ENCODE measurements at regions not wholly inside any gene's neighbourhood (a gene's known extent, or its start where the extent isn't known, plus 50 kb on each side); places are given as distances from the start of the nearest gene placed in this dataset.
"Not testable (repeated sequence)": the region's sequence is repeated elsewhere in the genome, so short reads cannot be mapped to it uniquely, and the experiment has no call there.

- Histone ChIP-seq H3K9me3 (no peaks in the 10 kb centered on the region), H3K27me3 (replicated peaks in 1 of 2; ENCODE audit: control insufficient read depth in 2 of 2, extremely low read depth in 1 of 2, insufficient read depth in 2 of 2, low read length in 1 of 2) (no peaks in the 10 kb centered on the region), H3K36me3 (ENCODE audit: control insufficient read depth in 2 of 2, extremely low read depth in 1 of 2, insufficient read depth in 1 of 2, low read length in 1 of 2) (no peaks in the 10 kb centered on the region), H3K4me3 (ENCODE audit: control insufficient read depth in 1 of 2, extremely low read depth in 1 of 2, low read length in 1 of 2) (no peak overlapping the region), H3K4me1 (ENCODE audit: control insufficient read depth in 1 of 2, extremely low read depth in 1 of 2, insufficient read depth in 2 of 2, low read length in 2 of 2) (no peaks in the 10 kb centered on the region), H3K27ac (ENCODE audit: low read length) (no peak overlapping the region)
- no peaks in the 10 kb centered on the region for H3K4me1 Mint-ChIP-seq
- H3K27me3 Mint-ChIP-seq, result no peaks in the 10 kb centered on the region
- DNase-seq (no peak), ATAC-seq (replicated peaks in 1 of 4) (no peak)
- ChIA-PET CTCF (no interaction called here), POLR2A (no interaction called here)
- peaks cover 2 to 17% (median 12%) of the 10 kb centered on the region in 3 donors for H3K9me3 Mint-ChIP-seq
- WGBS (ENCODE audit: insufficient coverage), result 80% methylated on average over 1 of the region's 2 CpGs
- no peak overlapping the region for H3K27ac Mint-ChIP-seq
- no peaks in the 10 kb centered on the region for H3K36me3 Mint-ChIP-seq
- no peak overlapping the region for H3K4me3 Mint-ChIP-seq
These were observed 1355.9 kb downstream of the SI start for GRCh38 chr3:163722405-163722804.

- Mint-ChIP-seq H3K27me3 (no peaks in the 10 kb centered on the region), H3K9me3 (peaks cover 5 to 15% (median 12%) of the 10 kb centered on the region in 3 donors), H3K4me3 (no peak overlapping the region), H3K4me1 (no peaks in the 10 kb centered on the region), H3K27ac (no peak overlapping the region), H3K36me3 (no peaks in the 10 kb centered on the region)
- ChIA-PET POLR2A (no interaction called here), CTCF (no interaction called here)
- WGBS (ENCODE audit: insufficient coverage), result 89% methylated on average over 5 of the region's 6 CpGs
- no peak overlapping the region for H3K27ac ChIP-seq (ENCODE audit: low read length)
- ATAC-seq (replicated peaks in 1 of 4) (no peak), DNase-seq (no peak)
- H3K4me3 ChIP-seq (ENCODE audit: control insufficient read depth in 1 of 2, extremely low read depth in 1 of 2, low read length in 1 of 2), result no peak overlapping the region
- H3K9me3 ChIP-seq, result no peaks in the 10 kb centered on the region
- no peaks in the 10 kb centered on the region for H3K36me3 ChIP-seq (ENCODE audit: control insufficient read depth in 2 of 2, extremely low read depth in 1 of 2, insufficient read depth in 1 of 2, low read length in 1 of 2)
- no peaks in the 10 kb centered on the region for H3K27me3 ChIP-seq (replicated peaks in 1 of 2; ENCODE audit: control insufficient read depth in 2 of 2, extremely low read depth in 1 of 2, insufficient read depth in 2 of 2, low read length in 1 of 2)
- no peaks in the 10 kb centered on the region for H3K4me1 ChIP-seq (ENCODE audit: control insufficient read depth in 1 of 2, extremely low read depth in 1 of 2, insufficient read depth in 2 of 2, low read length in 2 of 2)
These were observed 1356.7 kb downstream of the SI start for GRCh38 chr3:163721596-163721995.

- DNase-seq (no peak), ATAC-seq (replicated peaks in 1 of 4) (no peak)
- Mint-ChIP-seq H3K4me1 (no peaks in the 10 kb centered on the region), H3K27ac (no peak overlapping the region), H3K27me3 (no peaks in the 10 kb centered on the region), H3K36me3 (no peaks in the 10 kb centered on the region), H3K9me3 (peaks cover 5 to 18% (median 12%) of the 10 kb centered on the region in 3 donors), H3K4me3 (no peak overlapping the region)
- ChIA-PET CTCF (no interaction called here), POLR2A (no interaction called here)
- H3K4me3 ChIP-seq (ENCODE audit: control insufficient read depth in 1 of 2, extremely low read depth in 1 of 2, low read length in 1 of 2), result no peak overlapping the region
- no peak overlapping the region for H3K27ac ChIP-seq (ENCODE audit: low read length)
- no peaks in the 10 kb centered on the region for H3K36me3 ChIP-seq (ENCODE audit: control insufficient read depth in 2 of 2, extremely low read depth in 1 of 2, insufficient read depth in 1 of 2, low read length in 1 of 2)
- WGBS (ENCODE audit: insufficient coverage), result 100% methylated on average over 2 of the region's 4 CpGs
- H3K27me3 ChIP-seq (replicated peaks in 1 of 2; ENCODE audit: control insufficient read depth in 2 of 2, extremely low read depth in 1 of 2, insufficient read depth in 2 of 2, low read length in 1 of 2), result no peaks in the 10 kb centered on the region
- no peaks in the 10 kb centered on the region for H3K4me1 ChIP-seq (ENCODE audit: control insufficient read depth in 1 of 2, extremely low read depth in 1 of 2, insufficient read depth in 2 of 2, low read length in 2 of 2)
- no peaks in the 10 kb centered on the region for H3K9me3 ChIP-seq
These were observed 1360.9 kb downstream of the SI start for GRCh38 chr3:163717377-163717776.

GRCh38 chr3:163708428-163708827 lies 1369.9 kb downstream of the SI start:
- ChIA-PET CTCF (no interaction called here), POLR2A (no interaction called here)
- no peak overlapping the region for H3K27ac Mint-ChIP-seq
- ATAC-seq (replicated peaks in 1 of 4), result no peak
- no peaks in the 10 kb centered on the region for H3K4me1 ChIP-seq (ENCODE audit: control insufficient read depth in 1 of 2, extremely low read depth in 1 of 2, insufficient read depth in 2 of 2, low read length in 2 of 2)
- H3K27me3 Mint-ChIP-seq, result no peaks in the 10 kb centered on the region
- H3K4me1 Mint-ChIP-seq, result no peaks in the 10 kb centered on the region
- no CpG with 5 or more reads among the region's 1 CpG for WGBS (ENCODE audit: insufficient coverage)
- H3K4me3 ChIP-seq (ENCODE audit: control insufficient read depth in 1 of 2, extremely low read depth in 1 of 2, low read length in 1 of 2), result no peak overlapping the region
- H3K4me3 Mint-ChIP-seq, result no peak overlapping the region
- DNase-seq, result no peak
- no peaks in the 10 kb centered on the region for H3K36me3 Mint-ChIP-seq
- no peaks in the 10 kb centered on the region for H3K36me3 ChIP-seq (ENCODE audit: control insufficient read depth in 2 of 2, extremely low read depth in 1 of 2, insufficient read depth in 1 of 2, low read length in 1 of 2)
- no peaks in the 10 kb centered on the region for H3K9me3 ChIP-seq
- H3K27ac ChIP-seq (ENCODE audit: low read length), result no peak overlapping the region
- no peaks in the 10 kb centered on the region for H3K27me3 ChIP-seq (replicated peaks in 1 of 2; ENCODE audit: control insufficient read depth in 2 of 2, extremely low read depth in 1 of 2, insufficient read depth in 2 of 2, low read length in 1 of 2)
- peaks cover 9 to 18% (median 10%) of the 10 kb centered on the region in 3 donors for H3K9me3 Mint-ChIP-seq

DNA sequence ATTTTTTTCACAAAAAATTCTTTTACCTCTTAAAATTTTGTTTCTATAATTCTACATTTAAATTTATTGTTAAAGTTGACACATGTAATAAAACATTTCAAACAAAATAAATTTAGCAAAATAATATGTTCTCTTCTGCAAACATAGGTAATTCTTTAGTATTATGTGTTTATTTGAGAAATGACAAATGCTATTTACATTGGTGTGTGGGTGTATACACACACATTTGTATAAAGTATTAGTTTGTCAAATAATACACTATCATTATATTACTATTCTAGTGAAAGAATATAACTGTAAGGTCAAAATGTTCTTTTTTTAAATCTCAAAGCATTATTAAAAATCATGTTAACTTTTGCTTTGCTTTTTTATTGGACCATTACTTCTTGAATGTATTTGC lies 1370.6 kb downstream of the SI start:
- no peak for ATAC-seq (replicated peaks in 1 of 4)
- Histone ChIP-seq H3K9me3 (no peaks in the 10 kb centered on the region), H3K27ac (ENCODE audit: low read length) (no peak overlapping the region), H3K27me3 (replicated peaks in 1 of 2; ENCODE audit: control insufficient read depth in 2 of 2, extremely low read depth in 1 of 2, insufficient read depth in 2 of 2, low read length in 1 of 2) (no peaks in the 10 kb centered on the region), H3K4me3 (ENCODE audit: control insufficient read depth in 1 of 2, extremely low read depth in 1 of 2, low read length in 1 of 2) (no peak overlapping the region), H3K36me3 (ENCODE audit: control insufficient read depth in 2 of 2, extremely low read depth in 1 of 2, insufficient read depth in 1 of 2, low read length in 1 of 2) (no peaks in the 10 kb centered on the region), H3K4me1 (ENCODE audit: control insufficient read depth in 1 of 2, extremely low read depth in 1 of 2, insufficient read depth in 2 of 2, low read length in 2 of 2) (no peaks in the 10 kb centered on the region)
- no peak for DNase-seq
- CTCF ChIA-PET, result no interaction called here
- Mint-ChIP-seq H3K27me3 (no peaks in the 10 kb centered on the region), H3K9me3 (peaks cover 9 to 18% (median 10%) of the 10 kb centered on the region in 3 donors), H3K4me3 (no peak overlapping the region), H3K36me3 (no peaks in the 10 kb centered on the region), H3K27ac (no peak overlapping the region), H3K4me1 (no peaks in the 10 kb centered on the region)
- POLR2A ChIA-PET, result no interaction called here

GRCh38 chr3:163698221-163698620 lies 1380.1 kb downstream of the SI start:
- DNase-seq; H3K4me3 Mint-ChIP-seq; H3K27me3 Mint-ChIP-seq; H3K4me1 Mint-ChIP-seq; H3K4me1 ChIP-seq (ENCODE audit: control insufficient read depth in 1 of 2, extremely low read depth in 1 of 2, insufficient read depth in 2 of 2, low read length in 2 of 2); H3K27ac ChIP-seq (ENCODE audit: low read length); H3K4me3 ChIP-seq (ENCODE audit: control insufficient read depth in 1 of 2, extremely low read depth in 1 of 2, low read length in 1 of 2); H3K27me3 ChIP-seq (replicated peaks in 1 of 2; ENCODE audit: control insufficient read depth in 2 of 2, extremely low read depth in 1 of 2, insufficient read depth in 2 of 2, low read length in 1 of 2); H3K36me3 ChIP-seq (ENCODE audit: control insufficient read depth in 2 of 2, extremely low read depth in 1 of 2, insufficient read depth in 1 of 2, low read length in 1 of 2); H3K9me3 ChIP-seq; H3K27ac Mint-ChIP-seq; ATAC-seq (replicated peaks in 1 of 4); H3K36me3 Mint-ChIP-seq; POLR2A ChIA-PET: not testable (repeated sequence)
- CTCF ChIA-PET, result interaction anchor here in 1 of 2 donors (0.7 kb wide), 1 partner anchor 1644 kb away, joined by 4 read pairs; no protein-coding TSS in a partner anchor
- peaks cover 16 to 23% (median 21%) of the 10 kb centered on the region in 3 donors for H3K9me3 Mint-ChIP-seq
- WGBS (ENCODE audit: insufficient coverage), result 59% methylated on average over 4 of the region's 5 CpGs

DNA sequence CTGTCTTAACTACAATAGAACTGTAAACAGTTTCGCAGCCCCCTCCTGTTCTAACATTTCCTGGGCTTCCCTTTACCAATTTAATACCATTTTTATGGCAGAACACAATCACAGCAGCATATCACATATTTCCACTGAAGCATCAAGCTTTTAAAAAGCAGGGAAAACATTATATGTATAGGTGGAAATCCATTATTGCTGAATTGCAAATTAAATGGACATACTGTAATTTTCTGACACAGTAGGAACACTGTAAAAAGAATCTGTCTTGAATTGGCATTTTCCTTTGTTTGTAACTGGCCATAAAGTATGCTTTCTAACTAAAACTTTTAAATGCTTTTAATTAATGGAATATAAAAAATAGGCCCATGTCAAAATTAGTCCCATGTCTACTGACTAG lies 1385.8 kb downstream of the SI start:
- no peaks in the 10 kb centered on the region for H3K27me3 Mint-ChIP-seq
- H3K4me3 ChIP-seq (ENCODE audit: control insufficient read depth in 1 of 2, extremely low read depth in 1 of 2, low read length in 1 of 2), result no peak overlapping the region
- no peak overlapping the region for H3K27ac ChIP-seq (ENCODE audit: low read length)
- ATAC-seq (replicated peaks in 1 of 4) (no peak), DNase-seq (no peak)
- peaks cover 13 to 15% (median 13%) of the 10 kb centered on the region in 3 donors for H3K9me3 Mint-ChIP-seq
- H3K27ac Mint-ChIP-seq, result no peak overlapping the region
- H3K4me3 Mint-ChIP-seq, result no peak overlapping the region
- H3K4me1 ChIP-seq (ENCODE audit: control insufficient read depth in 1 of 2, extremely low read depth in 1 of 2, insufficient read depth in 2 of 2, low read length in 2 of 2), result no peaks in the 10 kb centered on the region
- no peaks in the 10 kb centered on the region for H3K36me3 Mint-ChIP-seq
- POLR2A ChIA-PET, result no interaction called here
- CTCF ChIA-PET, result no interaction called here
- no peaks in the 10 kb centered on the region for H3K27me3 ChIP-seq (replicated peaks in 1 of 2; ENCODE audit: control insufficient read depth in 2 of 2, extremely low read depth in 1 of 2, insufficient read depth in 2 of 2, low read length in 1 of 2)
- peaks cover 2% of the 10 kb centered on the region for H3K9me3 ChIP-seq
- no peaks in the 10 kb centered on the region for H3K4me1 Mint-ChIP-seq
- 57% methylated on average over 1 of the region's 1 CpG for WGBS (ENCODE audit: insufficient coverage)
- H3K36me3 ChIP-seq (ENCODE audit: control insufficient read depth in 2 of 2, extremely low read depth in 1 of 2, insufficient read depth in 1 of 2, low read length in 1 of 2), result no peaks in the 10 kb centered on the region

Data from T-cell (primary cell).